GM11168 (cell line): ENCODE measurements at regions not wholly inside any gene's neighbourhood (a gene's known extent, or its start where the extent isn't known, plus 50 kb on each side); places are given as distances from the start of the nearest gene placed in this dataset.

ENCODE experiments used
- in situ Hi-C: fragments of 300-500 bp; cut with MboI; formaldehyde crosslinking; loops from one replicate; pipeline ENCODE4 v1.12.0; 2022; ENCODE audit warnings: low sequenced_read_pairs; ENCODE audit not compliant: unreplicated experiment

- in situ Hi-C loops = no loop called here
These were observed 77.0 kb upstream of the IFNAR2 start for GRCh38 chr21:33152732-33153130.

DNA sequence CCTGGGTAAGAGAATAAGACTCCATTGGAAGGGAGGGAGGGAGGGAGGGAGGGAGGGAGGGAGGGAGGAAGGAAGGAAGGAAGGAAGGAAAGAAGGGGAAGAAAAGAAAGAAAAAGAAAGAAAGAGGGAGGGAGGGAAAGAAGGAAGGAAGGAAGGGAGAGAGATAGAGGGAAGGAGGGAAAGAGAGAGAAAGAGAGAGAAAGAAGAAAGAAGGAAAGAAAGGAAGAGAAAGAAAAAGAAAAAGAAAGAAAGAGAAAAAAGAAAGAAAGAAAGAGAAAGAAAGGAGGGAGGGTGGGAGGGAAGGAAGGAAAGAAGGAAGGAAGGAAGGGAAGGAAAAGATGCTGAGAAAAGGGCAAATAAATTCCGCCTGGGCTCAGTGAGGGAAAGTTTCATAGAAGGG is 74.7 kb upstream of the IFNAR2 start:
- in situ Hi-C loops = no loop called here

DNA sequence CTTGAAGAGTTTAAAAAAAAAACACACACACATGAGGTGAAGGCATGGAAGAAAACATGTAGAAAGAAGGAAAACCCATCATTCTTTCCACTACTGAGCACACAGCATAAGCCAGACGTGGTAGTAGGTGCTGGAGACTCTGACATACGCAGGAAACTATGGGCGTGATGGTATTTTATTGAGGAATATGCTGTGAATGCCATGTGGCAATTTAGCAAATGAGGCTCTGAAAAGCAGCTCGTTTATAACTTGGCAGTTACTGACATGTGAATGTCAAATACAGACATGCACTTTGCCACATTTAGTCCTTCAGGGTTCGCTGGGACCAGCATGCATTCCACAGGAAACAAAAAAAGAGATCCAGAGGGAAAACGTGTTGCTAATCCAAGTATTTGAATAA is 74.3 kb upstream of the IFNAR2 start:
- in situ Hi-C loops = no loop called here

GRCh38 chr21:33157303-33157702 is 72.4 kb upstream of the IFNAR2 start:
- in situ Hi-C loops = no loop called here

GRCh38 chr21:33158654-33159053 is 71.1 kb upstream of the IFNAR2 start:
- in situ Hi-C loops = no loop called here

- in situ Hi-C loops = no loop called here
These were observed 67.2 kb upstream of the IFNAR2 start for GRCh38 chr21:33162436-33162951.

GRCh38 chr21:33168886-33169285 is 60.9 kb upstream of the IFNAR2 start:
- in situ Hi-C loops = no loop called here

DNA sequence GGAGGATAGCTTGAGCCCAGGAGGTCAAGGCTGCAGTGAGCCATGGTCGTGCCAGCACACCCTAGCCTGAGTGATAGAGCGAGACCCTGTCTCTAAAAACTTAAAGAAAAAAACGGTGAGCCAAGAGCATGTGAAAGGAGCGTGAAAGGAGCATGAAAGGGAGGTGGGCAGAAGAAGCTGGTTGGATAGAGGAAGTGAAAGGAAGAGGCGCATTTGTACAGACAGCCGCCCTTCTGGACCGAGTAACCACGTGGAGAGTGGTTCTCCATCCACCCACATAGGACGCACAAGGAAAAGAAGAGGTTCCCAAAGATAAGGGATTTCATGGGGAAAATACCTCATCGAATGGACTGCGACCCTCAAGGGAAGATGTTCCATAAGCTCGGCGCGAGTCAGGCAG is 60.4 kb upstream of the IFNAR2 start:
- in situ Hi-C loops = no loop called here

DNA sequence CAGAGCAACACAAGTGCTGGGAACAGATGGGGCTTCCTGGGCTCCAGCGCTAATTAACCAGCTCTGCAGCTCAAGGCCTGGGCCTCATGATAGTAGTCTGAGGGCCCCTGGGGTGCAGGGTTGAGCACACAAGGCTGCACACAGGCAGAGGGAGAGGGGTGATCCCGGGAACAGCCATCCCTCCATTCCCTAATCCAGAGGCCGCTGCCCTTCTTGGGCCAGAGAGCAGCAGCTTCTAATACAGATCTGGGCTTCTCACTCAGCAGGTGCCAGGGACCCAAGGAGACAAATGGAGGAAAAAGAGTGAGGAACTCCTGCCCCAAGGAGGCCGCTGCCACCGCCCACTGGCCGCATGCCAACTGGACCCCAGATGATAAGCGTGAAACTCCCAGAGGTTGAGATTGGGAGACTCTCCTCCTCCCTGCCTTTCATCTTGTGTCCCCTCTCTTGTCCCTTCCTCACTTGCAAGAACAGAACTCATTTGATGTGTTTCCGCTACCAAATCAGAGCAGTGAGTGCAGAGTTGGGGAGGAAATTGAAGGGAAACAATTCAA is 58.0 kb upstream of the IFNAR2 start:
- in situ Hi-C loops = no loop called here

DNA sequence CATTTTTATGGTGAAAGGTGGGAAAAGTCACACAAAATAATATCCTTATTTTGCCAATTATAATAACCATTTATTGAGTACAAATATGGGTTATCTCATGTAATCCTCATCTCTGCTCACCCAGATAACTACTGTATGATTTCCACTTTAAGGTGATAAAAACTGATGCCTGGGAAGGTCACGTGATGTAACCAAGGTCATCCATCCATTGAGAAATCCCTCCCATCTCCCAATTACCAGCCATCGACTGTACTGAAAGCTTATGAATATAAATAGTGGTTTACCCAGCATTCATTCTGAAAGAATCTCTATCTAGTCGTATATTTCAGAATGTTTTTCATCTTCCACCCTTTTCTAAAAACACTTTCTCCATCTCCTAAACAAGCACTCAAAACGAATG is 55.0 kb upstream of the IFNAR2 start:
- in situ Hi-C loops = loop anchor here (25.0 kb wide), 1 partner anchor 512 kb away; no protein-coding TSS in a partner anchor
